ENCODE measurements at regions not wholly inside any gene's neighbourhood (a gene's known extent, or its start where the extent isn't known, plus 50 kb on each side); places are given as distances from the start of the nearest gene placed in this dataset.

- no peak overlapping the region for H3K4me3 ChIP-seq
- no peak overlapping the region for H3K27ac ChIP-seq
- TF ChIP-seq CTCF (IDR thresholded peaks at IDR 0.05): no peak
- intact Hi-C loops (cut with DNase I): no loop called here
- no peaks in the 10 kb centered on the region for H3K9me3 ChIP-seq
- DNase-seq (ENCODE audit: low spot score in 2 of 2): no peak
- no peaks in the 10 kb centered on the region for H3K27me3 ChIP-seq
- H3K4me1 ChIP-seq: no peaks in the 10 kb centered on the region
- H3K36me3 ChIP-seq: no peaks in the 10 kb centered on the region
These were observed 88.8 kb upstream of the RMDN2 start for GRCh38 chr2:37836270-37836669.

- H3K27ac ChIP-seq: no peak overlapping the region
- H3K27me3 ChIP-seq: no peaks in the 10 kb centered on the region
- TF ChIP-seq CTCF (IDR thresholded peaks at IDR 0.05): no peak
- no peaks in the 10 kb centered on the region for H3K36me3 ChIP-seq
- no peaks in the 10 kb centered on the region for H3K4me1 ChIP-seq
- H3K9me3 ChIP-seq: no peaks in the 10 kb centered on the region
- intact Hi-C loops (cut with DNase I): no loop called here
- no peak for DNase-seq (ENCODE audit: low spot score in 2 of 2)
- H3K4me3 ChIP-seq: no peak overlapping the region
These were observed 88.4 kb upstream of the RMDN2 start for GRCh38 chr2:37836711-37837110.

GRCh38 chr2:37837628-37838328 lies 87.3 kb upstream of the RMDN2 start:
- no peak overlapping the region for H3K27ac ChIP-seq
- intact Hi-C loops (cut with DNase I): no loop called here
- H3K9me3 ChIP-seq: no peaks in the 10 kb centered on the region
- H3K27me3 ChIP-seq: no peaks in the 10 kb centered on the region
- no peaks in the 10 kb centered on the region for H3K4me1 ChIP-seq
- DNase-seq (ENCODE audit: low spot score in 2 of 2): no peak
- H3K36me3 ChIP-seq: no peaks in the 10 kb centered on the region
- no peak overlapping the region for H3K4me3 ChIP-seq
- no peak for TF ChIP-seq CTCF (IDR thresholded peaks at IDR 0.05)

- Histone ChIP-seq H3K4me1 (no peaks in the 10 kb centered on the region), H3K27me3 (no peaks in the 10 kb centered on the region), H3K4me3 (no peak overlapping the region), H3K27ac (no peak overlapping the region), H3K36me3 (no peaks in the 10 kb centered on the region), H3K9me3 (no peaks in the 10 kb centered on the region)
- intact Hi-C loops (cut with DNase I): no loop called here
- no peak for TF ChIP-seq CTCF (IDR thresholded peaks at IDR 0.05)
- DNase-seq (ENCODE audit: low spot score in 2 of 2): no peak
These were observed 86.4 kb upstream of the RMDN2 start for GRCh38 chr2:37838541-37839167.

- DNase-seq (ENCODE audit: low spot score in 2 of 2): no peak
- intact Hi-C loops (cut with DNase I): no loop called here
- no peaks in the 10 kb centered on the region for H3K36me3 ChIP-seq
- H3K4me3 ChIP-seq: no peak overlapping the region
- no peaks in the 10 kb centered on the region for H3K27me3 ChIP-seq
- no peaks in the 10 kb centered on the region for H3K9me3 ChIP-seq
- H3K4me1 ChIP-seq: no peaks in the 10 kb centered on the region
- no peak for TF ChIP-seq CTCF (IDR thresholded peaks at IDR 0.05)
- no peak overlapping the region for H3K27ac ChIP-seq
These were observed 85.1 kb upstream of the RMDN2 start for GRCh38 chr2:37839991-37840390.
